Ectodermal cell (in vitro differentiated cells): ENCODE measurements at regions not wholly inside any gene's neighbourhood (a gene's known extent, or its start where the extent isn't known, plus 50 kb on each side); places are given as distances from the start of the nearest gene placed in this dataset.
"Not testable (repeated sequence)": the region's sequence is repeated elsewhere in the genome, so short reads cannot be mapped to it uniquely, and the experiment has no call there.

Experiments
- H3K27ac ChIP-seq: 2 replicates; pipeline ENCODE4 v1.7.0; 2013; ENCODE audit warnings: mild to moderate bottlenecking, low read depth, low read length; ENCODE audit not compliant: insufficient read depth, poor library complexity, severe bottlenecking
- H3K27me3 ChIP-seq: 2 replicates; pipeline ENCODE4 v1.7.0; 2013; ENCODE audit warnings: mild to moderate bottlenecking, low read length; ENCODE audit not compliant: insufficient read depth, control insufficient read depth, poor library complexity, severe bottlenecking
- H3K36me3 ChIP-seq: one replicate; pipeline ENCODE4 v1.7.0; 2013; ENCODE audit warnings: low read length; ENCODE audit not compliant: control insufficient read depth, insufficient read depth
- H3K4me1 ChIP-seq: one replicate; pipeline ENCODE4 v1.7.0; 2013; ENCODE audit warnings: low read length; ENCODE audit not compliant: control insufficient read depth, insufficient read depth
- H3K4me3 ChIP-seq: 2 replicates; pipeline ENCODE4 v1.7.0; 2013; ENCODE audit warnings: low read depth, low read length, control low read depth; ENCODE audit not compliant: insufficient read depth
- H3K9me3 ChIP-seq: 2 replicates; pipeline ENCODE4 v1.7.0; 2013; ENCODE audit warnings: mild to moderate bottlenecking, low read length, moderate library complexity; ENCODE audit not compliant: control insufficient read depth
- WGBS, 2 experiments: methylation state at CpG; one replicate each; pipeline ENCODE4 v1.1.7; 2013; ENCODE audit warnings: missing lambda C conversion rate in 2 of 2; 5-methylcytosine and 5-hydroxymethylcytosine counted together

- no peaks in the 10 kb centered on the region for H3K9me3 ChIP-seq
- 92 to 93% methylated on average over 2 of the region's 2 CpGs for WGBS, 2 experiments
- no peaks in the 10 kb centered on the region for H3K36me3 ChIP-seq
- H3K27me3 ChIP-seq: no peaks in the 10 kb centered on the region
- H3K4me1 ChIP-seq: peaks cover 3% of the 10 kb centered on the region
- no peak overlapping the region for H3K4me3 ChIP-seq
- H3K27ac ChIP-seq: no peak overlapping the region
These were observed 83.4 kb downstream of the EBLN2 start for GRCh38 chr3:73144828-73145227.

GRCh38 chr3:73147479-73147878 lies 86.0 kb downstream of the EBLN2 start:
- not testable (repeated sequence) for H3K27ac ChIP-seq, H3K36me3 ChIP-seq, H3K9me3 ChIP-seq, H3K4me3 ChIP-seq, H3K4me1 ChIP-seq, H3K27me3 ChIP-seq
- 90% methylated on average over 9 of the region's 9 CpGs for WGBS, 2 experiments

GRCh38 chr3:73148206-73148605 lies 86.7 kb downstream of the EBLN2 start:
- H3K27ac ChIP-seq: no peak overlapping the region
- H3K36me3 ChIP-seq: no peaks in the 10 kb centered on the region
- no peaks in the 10 kb centered on the region for H3K27me3 ChIP-seq
- H3K4me1 ChIP-seq: peaks cover 3% of the 10 kb centered on the region
- 93 to 95% methylated on average over 2 of the region's 2 CpGs for WGBS, 2 experiments
- H3K9me3 ChIP-seq: no peaks in the 10 kb centered on the region
- H3K4me3 ChIP-seq: no peak overlapping the region

DNA sequence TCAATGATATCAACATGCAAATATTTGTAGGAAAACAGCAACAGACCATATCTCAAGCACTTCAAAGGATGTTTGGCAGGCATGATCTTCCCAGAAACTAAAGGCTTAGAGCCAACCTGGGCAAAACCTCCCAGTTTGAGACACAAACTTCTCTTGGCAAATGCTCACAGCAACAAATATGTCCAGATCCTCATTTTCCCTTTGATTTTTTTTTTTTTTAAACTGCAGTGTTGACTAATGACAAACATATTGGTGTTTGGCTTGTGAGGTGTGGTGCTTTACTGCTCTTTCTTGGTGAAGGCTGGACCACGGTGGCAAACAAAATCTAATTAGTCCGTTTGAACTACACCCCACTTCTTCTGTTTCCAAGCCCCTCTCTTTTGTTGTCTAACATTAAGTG lies 87.2 kb downstream of the EBLN2 start:
- Histone ChIP-seq H3K4me1 (peaks cover under 1% of the 10 kb centered on the region), H3K4me3 (no peak overlapping the region), H3K27me3 (no peaks in the 10 kb centered on the region), H3K36me3 (no peaks in the 10 kb centered on the region), H3K9me3 (no peaks in the 10 kb centered on the region), H3K27ac (no peak overlapping the region)
- WGBS, 2 experiments: 77 to 89% methylated on average over 2 of the region's 2 CpGs

GRCh38 chr3:73150369-73151130 lies 89.1 kb downstream of the EBLN2 start:
- no peaks in the 10 kb centered on the region for H3K36me3 ChIP-seq
- no peaks in the 10 kb centered on the region for H3K4me1 ChIP-seq
- no peaks in the 10 kb centered on the region for H3K9me3 ChIP-seq
- H3K4me3 ChIP-seq: no peak overlapping the region
- H3K27ac ChIP-seq: no peak overlapping the region
- WGBS, 2 experiments: 95 to 98% methylated on average over 3 to 4 of the region's 5 CpGs
- H3K27me3 ChIP-seq: no peaks in the 10 kb centered on the region

DNA sequence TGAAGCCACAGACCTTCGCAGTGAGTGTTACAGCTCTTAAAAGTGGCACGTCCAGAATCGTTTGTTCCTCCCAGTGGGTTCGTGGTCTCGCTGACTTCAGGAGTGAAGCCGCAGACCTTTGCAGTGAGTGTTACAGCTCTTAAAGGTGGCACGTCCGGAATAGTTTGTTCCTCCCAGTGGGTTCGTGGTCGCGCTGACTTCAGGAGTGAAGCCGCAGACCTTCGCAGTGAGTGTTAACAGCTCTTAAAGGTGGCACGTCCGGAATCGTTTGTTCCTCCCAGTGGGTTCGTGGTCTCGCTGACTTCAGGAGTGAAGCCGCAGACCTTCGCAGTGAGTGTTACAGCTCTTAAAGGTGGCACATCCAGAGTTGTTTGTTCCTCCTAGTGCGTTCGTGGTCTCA lies 91.1 kb downstream of the EBLN2 start:
- H3K4me1 ChIP-seq, H3K27me3 ChIP-seq, H3K27ac ChIP-seq, H3K4me3 ChIP-seq, H3K9me3 ChIP-seq, H3K36me3 ChIP-seq: not testable (repeated sequence)
- 94 to 96% methylated on average over 22 of the region's 22 CpGs for WGBS, 2 experiments

GRCh38 chr3:73153057-73153456 lies 91.6 kb downstream of the EBLN2 start:
- not testable (repeated sequence) for H3K4me3 ChIP-seq, H3K9me3 ChIP-seq, H3K36me3 ChIP-seq, H3K27ac ChIP-seq, H3K27me3 ChIP-seq, H3K4me1 ChIP-seq
- WGBS, 2 experiments: 88 to 90% methylated on average over 2 of the region's 2 CpGs

DNA sequence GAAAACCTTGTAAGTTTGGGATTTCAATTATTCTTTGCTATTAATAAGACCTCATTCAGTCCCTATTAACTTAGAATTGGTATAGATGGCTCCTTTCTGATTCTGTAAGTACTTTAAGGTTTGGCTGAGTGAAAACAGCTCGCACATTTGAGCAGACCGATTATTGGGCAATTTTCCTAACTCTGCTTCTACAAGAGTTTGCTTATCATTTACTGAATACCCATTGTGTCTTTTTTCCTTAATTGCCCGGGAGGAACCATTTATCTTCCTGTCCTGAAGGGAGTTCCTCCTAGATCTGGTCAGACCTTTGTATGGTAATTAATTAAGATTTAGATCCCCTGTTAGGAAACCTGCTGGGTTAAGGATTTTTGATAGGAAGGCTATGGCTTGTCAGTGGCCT lies 92.8 kb downstream of the EBLN2 start:
- H3K27ac ChIP-seq, H3K36me3 ChIP-seq, H3K4me1 ChIP-seq, H3K9me3 ChIP-seq, H3K27me3 ChIP-seq, H3K4me3 ChIP-seq: not testable (repeated sequence)
- WGBS, 2 experiments: 88 to 90% methylated on average over 3 of the region's 3 CpGs

- H3K27ac ChIP-seq, H3K9me3 ChIP-seq, H3K27me3 ChIP-seq, H3K36me3 ChIP-seq, H3K4me1 ChIP-seq, H3K4me3 ChIP-seq: not testable (repeated sequence)
- WGBS, 2 experiments: 94 to 99% methylated on average over 3 of the region's 3 CpGs
These were observed 94.0 kb downstream of the EBLN2 start for GRCh38 chr3:73155441-73155840.

- Histone ChIP-seq H3K27me3 (no peaks in the 10 kb centered on the region), H3K4me1 (no peaks in the 10 kb centered on the region), H3K4me3 (no peak overlapping the region), H3K9me3 (no peaks in the 10 kb centered on the region), H3K36me3 (no peaks in the 10 kb centered on the region), H3K27ac (no peak overlapping the region)
- WGBS, 2 experiments: 69 to 78% methylated on average over 4 of the region's 4 CpGs
These were observed 103.2 kb downstream of the EBLN2 start for GRCh38 chr3:73164622-73165021.

DNA sequence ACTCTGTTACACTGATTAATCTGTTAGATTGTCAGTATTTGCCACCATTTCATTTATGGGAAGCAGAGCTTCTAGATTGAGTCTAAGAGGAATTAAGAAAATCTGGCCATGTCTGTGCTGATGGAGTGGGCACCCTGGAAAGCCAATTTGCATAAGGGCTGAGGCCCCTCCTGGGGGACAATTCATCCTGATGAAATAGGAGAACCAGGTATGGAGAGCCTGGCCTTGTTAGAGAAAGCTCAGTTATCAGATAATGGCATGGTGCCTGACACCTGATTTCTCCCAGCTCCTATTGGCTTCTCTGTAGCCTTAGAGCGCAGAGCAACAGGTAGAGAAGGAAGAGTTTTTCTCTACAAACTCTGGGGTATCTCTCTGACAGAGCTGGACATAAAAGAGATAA lies 114.2 kb downstream of the EBLN2 start:
- no peaks in the 10 kb centered on the region for H3K9me3 ChIP-seq
- no peak overlapping the region for H3K4me3 ChIP-seq
- H3K4me1 ChIP-seq: no peaks in the 10 kb centered on the region
- no peaks in the 10 kb centered on the region for H3K27me3 ChIP-seq
- no peaks in the 10 kb centered on the region for H3K36me3 ChIP-seq
- WGBS, 2 experiments: 75 to 90% methylated on average over 1 of the region's 1 CpG
- no peak overlapping the region for H3K27ac ChIP-seq
